ENCODE measurements at regions not wholly inside any gene's neighbourhood (a gene's known extent, or its start where the extent isn't known, plus 50 kb on each side); places are given as distances from the start of the nearest gene placed in this dataset.

DNA sequence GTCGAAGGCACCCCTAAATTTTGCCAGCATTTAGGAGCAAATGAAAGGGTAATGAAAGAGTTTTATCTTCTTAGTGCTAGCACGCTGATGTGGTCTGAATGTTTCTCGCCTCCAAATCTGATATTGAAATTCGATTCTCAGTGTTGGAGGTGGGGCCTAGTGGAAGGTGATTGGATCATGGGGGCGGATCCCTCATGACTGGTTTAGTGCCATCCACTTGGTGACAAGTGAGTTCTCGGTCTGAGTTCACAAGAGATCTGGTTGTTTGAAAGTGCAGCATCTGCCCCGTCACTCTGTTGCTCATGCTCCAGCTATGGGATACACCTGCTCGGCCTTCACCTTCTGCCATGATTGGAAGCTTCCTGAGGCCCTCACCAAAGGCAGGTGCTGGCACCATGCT, 75.1 kb upstream of the ZBTB40 start:
- TF ChIP-seq, protein P1, sequence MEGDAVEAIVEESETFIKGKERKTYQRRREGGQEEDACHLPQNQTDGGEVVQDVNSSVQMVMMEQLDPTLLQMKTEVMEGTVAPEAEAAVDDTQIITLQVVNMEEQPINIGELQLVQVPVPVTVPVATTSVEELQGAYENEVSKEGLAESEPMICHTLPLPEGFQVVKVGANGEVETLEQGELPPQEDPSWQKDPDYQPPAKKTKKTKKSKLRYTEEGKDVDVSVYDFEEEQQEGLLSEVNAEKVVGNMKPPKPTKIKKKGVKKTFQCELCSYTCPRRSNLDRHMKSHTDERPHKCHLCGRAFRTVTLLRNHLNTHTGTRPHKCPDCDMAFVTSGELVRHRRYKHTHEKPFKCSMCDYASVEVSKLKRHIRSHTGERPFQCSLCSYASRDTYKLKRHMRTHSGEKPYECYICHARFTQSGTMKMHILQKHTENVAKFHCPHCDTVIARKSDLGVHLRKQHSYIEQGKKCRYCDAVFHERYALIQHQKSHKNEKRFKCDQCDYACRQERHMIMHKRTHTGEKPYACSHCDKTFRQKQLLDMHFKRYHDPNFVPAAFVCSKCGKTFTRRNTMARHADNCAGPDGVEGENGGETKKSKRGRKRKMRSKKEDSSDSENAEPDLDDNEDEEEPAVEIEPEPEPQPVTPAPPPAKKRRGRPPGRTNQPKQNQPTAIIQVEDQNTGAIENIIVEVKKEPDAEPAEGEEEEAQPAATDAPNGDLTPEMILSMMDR (conservative IDR thresholded peaks at IDR 0.05; ENCODE audit: low read depth, low read length) = no peak
- H3K4me3 ChIP-seq (IDR thresholded peaks at IDR 0.05; ENCODE audit: insufficient read depth, low read depth, low read length) = no peak overlapping the region
- H3K4me1 ChIP-seq (ENCODE audit: low read depth, poor library complexity, severe bottlenecking) = no peaks in the 10 kb centered on the region
- no peaks in the 10 kb centered on the region for H3K79me2 ChIP-seq (ENCODE audit: insufficient read depth, low read depth)
- no peak overlapping the region for H3K4me2 ChIP-seq
- H3K27ac ChIP-seq = no peak overlapping the region
- H2AFZ ChIP-seq (ENCODE audit: low read depth) = no peak overlapping the region
- no peaks in the 10 kb centered on the region for H3K36me3 ChIP-seq (ENCODE audit: insufficient read depth)
- peaks cover 79% of the 10 kb centered on the region for H3K27me3 ChIP-seq (ENCODE audit: insufficient read depth, low read depth)
- no peak overlapping the region for H3K9ac ChIP-seq
- H4K20me1 ChIP-seq (ENCODE audit: insufficient read depth) = no peaks in the 10 kb centered on the region

DNA sequence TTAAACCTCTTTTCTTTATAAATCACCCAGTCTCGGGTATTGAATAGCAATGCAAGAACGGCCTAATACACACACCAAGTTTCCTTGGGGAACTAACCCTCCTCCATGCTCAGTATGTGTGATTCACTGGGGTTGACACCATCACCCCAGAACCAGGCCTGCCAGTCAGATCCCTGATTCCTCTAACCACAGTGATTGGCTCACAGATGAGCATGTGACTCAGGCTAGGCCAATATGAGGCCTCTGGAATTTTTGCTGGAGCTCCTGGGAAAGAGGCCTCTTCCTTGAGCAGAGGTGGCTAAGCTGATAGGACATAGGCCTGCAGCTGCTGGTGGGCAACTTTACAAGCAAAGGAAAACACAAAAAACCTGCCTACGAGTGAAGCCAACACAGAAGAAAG, 74.7 kb upstream of the ZBTB40 start:
- Histone ChIP-seq H3K36me3 (ENCODE audit: insufficient read depth) (no peaks in the 10 kb centered on the region), H3K27ac (no peak overlapping the region), H3K4me1 (ENCODE audit: low read depth, poor library complexity, severe bottlenecking) (no peaks in the 10 kb centered on the region), H3K4me3 (IDR thresholded peaks at IDR 0.05; ENCODE audit: insufficient read depth, low read depth, low read length) (no peak overlapping the region), H3K79me2 (ENCODE audit: insufficient read depth, low read depth) (no peaks in the 10 kb centered on the region), H4K20me1 (ENCODE audit: insufficient read depth) (no peaks in the 10 kb centered on the region), H3K4me2 (no peak overlapping the region), H3K9ac (no peak overlapping the region), H3K27me3 (ENCODE audit: insufficient read depth, low read depth) (peaks cover 79% of the 10 kb centered on the region), H2AFZ (ENCODE audit: low read depth) (no peak overlapping the region)
- TF ChIP-seq, protein P1 (conservative IDR thresholded peaks at IDR 0.05; ENCODE audit: low read depth, low read length) = no peak

DNA sequence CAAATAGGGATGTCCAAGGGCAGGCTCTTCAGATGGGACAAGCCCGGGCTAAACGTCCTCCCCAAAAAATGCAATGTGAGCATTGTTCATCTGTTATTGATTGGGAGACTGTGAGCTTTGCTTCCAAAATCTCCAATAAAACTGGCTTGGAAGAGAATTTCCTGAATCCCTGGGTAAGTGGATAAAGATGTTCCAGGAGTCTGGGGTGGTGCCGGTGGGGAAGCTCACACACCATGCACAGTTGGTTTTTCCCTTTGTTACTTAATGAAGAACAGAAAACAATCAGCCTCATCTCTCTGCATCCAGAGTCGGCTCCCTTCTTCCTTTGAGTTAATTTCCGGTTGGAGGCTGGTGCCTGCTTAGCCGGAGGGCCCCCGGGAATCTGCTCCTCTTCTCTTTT, 72.1 kb upstream of the ZBTB40 start:
- H3K27me3 ChIP-seq (ENCODE audit: insufficient read depth, low read depth) = peaks cover 88% of the 10 kb centered on the region

DNA sequence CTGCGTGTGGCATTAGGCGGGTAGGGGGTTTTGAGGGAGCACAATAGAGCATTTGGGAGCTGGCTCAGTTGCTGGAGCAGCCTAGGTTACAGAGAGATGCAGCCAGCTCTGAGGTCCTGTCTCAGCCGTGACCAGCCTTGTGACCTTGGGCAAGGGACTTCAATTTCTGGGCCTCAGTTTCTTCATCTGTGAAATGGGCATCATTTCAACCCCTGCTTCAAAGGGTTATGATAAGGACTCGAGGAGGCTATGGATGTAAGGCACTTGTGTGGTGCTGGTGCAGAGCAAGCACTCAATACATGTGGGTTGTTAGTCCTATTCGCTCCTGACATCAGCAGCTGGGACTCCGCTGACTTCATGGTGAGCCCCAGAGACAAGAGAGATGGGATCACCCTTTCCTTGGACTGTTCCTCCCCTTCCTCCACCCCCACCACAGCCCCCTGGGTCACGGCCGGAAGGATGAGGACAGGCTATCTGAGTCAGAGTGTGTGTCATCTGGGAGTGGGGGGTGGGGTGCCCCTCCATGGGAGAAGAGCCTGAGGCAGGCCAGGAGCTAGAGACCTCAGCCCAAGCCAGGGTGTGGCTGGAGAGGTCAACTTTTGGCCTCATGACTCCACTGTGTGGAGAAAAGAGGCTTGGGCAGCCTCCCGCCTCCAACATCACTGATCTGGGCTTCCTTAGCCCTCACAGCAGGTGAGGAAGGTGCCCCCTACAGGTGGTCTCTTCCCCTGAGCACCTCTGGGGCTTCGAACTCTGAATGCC, 71.4 kb upstream of the ZBTB40 start:
- no peak overlapping the region for H3K4me3 ChIP-seq (IDR thresholded peaks at IDR 0.05; ENCODE audit: insufficient read depth, low read depth, low read length)
- no peak overlapping the region for H3K9ac ChIP-seq
- no peaks in the 10 kb centered on the region for H3K4me1 ChIP-seq (ENCODE audit: low read depth, poor library complexity, severe bottlenecking)
- H2AFZ ChIP-seq (ENCODE audit: low read depth) = no peak overlapping the region
- no peak overlapping the region for H3K27ac ChIP-seq
- H3K27me3 ChIP-seq (ENCODE audit: insufficient read depth, low read depth) = peaks cover 88% of the 10 kb centered on the region
- no peak overlapping the region for H3K4me2 ChIP-seq
- H4K20me1 ChIP-seq (ENCODE audit: insufficient read depth) = no peaks in the 10 kb centered on the region
- H3K79me2 ChIP-seq (ENCODE audit: insufficient read depth, low read depth) = no peaks in the 10 kb centered on the region
- TF ChIP-seq, protein P1 (conservative IDR thresholded peaks at IDR 0.05; ENCODE audit: low read depth, low read length) = no peak
- H3K36me3 ChIP-seq (ENCODE audit: insufficient read depth) = no peaks in the 10 kb centered on the region

More for the DNA sequence above, 72.1 kb upstream of the ZBTB40 start:
- Histone ChIP-seq H3K4me2 (no peak overlapping the region), H3K79me2 (ENCODE audit: insufficient read depth, low read depth) (no peaks in the 10 kb centered on the region), H3K9ac (no peak overlapping the region), H3K36me3 (ENCODE audit: insufficient read depth) (no peaks in the 10 kb centered on the region), H2AFZ (ENCODE audit: low read depth) (no peak overlapping the region), H3K27ac (no peak overlapping the region), H4K20me1 (ENCODE audit: insufficient read depth) (no peaks in the 10 kb centered on the region), H3K4me3 (IDR thresholded peaks at IDR 0.05; ENCODE audit: insufficient read depth, low read depth, low read length) (no peak overlapping the region), H3K4me1 (ENCODE audit: low read depth, poor library complexity, severe bottlenecking) (no peaks in the 10 kb centered on the region)
- TF ChIP-seq, protein P1 (conservative IDR thresholded peaks at IDR 0.05; ENCODE audit: low read depth, low read length) = no peak

Measured in KMS-11 (cell line).